ENCODE measurements at regions not wholly inside any gene's neighbourhood (a gene's known extent, or its start where the extent isn't known, plus 50 kb on each side); places are given as distances from the start of the nearest gene placed in this dataset.

DNA sequence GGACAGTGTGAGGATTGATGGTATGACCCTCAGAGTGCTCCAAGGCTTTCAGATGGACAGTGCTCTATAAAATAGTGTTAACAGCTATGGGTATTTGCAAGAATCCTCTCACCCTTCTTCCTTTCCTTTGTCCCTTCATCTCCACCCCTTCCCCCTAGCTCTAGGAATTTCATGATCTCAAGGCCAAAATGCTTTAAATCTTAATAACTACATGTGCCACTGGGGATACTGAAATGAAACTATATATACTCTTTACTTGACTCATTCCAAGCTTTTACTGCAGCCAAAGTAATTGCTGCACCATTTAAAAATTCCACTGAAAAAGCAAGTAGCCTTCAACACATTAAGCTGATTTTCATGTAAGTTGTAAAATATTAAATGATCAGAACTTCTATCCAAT is 361.6 kb upstream of the SLC30A5 start:
- ATAC-seq (replicated peaks; ENCODE audit: extremely low read depth, poor library complexity, severe bottlenecking): no peak
- Mint-ChIP-seq H3K36me3 (ENCODE audit: insufficient read depth) (peaks cover 2% of the 10 kb centered on the region), H3K27me3 (no peaks in the 10 kb centered on the region), H3K9me3 (no peaks in the 10 kb centered on the region), H3K4me1 (peaks cover 21% of the 10 kb centered on the region), H3K27ac (ENCODE audit: low read depth) (no peak overlapping the region), H3K4me3 (peak overlapping the region; percentile 8)
- DNase-seq (ENCODE audit: low spot score in 2 of 2): no peak

DNA sequence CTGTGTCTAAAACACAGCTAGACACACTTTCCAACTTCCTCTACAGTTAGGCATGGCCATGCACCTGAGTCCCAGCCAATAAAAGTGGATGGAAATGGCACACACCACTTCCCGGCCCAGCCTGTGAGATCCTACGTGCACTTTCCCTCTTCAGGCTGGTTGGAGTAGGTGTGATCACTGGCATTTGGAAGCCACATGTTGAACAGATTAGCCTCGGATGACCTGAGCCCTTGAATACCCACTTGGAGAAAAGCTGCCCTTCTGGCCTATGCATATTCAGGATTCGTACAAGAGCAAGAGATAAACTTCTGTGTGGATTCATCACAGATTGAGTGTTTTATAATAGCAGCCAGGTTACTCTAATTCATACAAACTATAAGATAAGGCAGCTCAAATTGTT is 359.0 kb upstream of the SLC30A5 start:
- Mint-ChIP-seq H3K4me1 (peaks cover 32% of the 10 kb centered on the region), H3K9me3 (no peaks in the 10 kb centered on the region), H3K27me3 (no peaks in the 10 kb centered on the region), H3K27ac (ENCODE audit: low read depth) (no peak overlapping the region), H3K4me3 (no peak overlapping the region), H3K36me3 (ENCODE audit: insufficient read depth) (peaks cover 2% of the 10 kb centered on the region)
- no peak for DNase-seq (ENCODE audit: low spot score in 2 of 2)
- ATAC-seq (replicated peaks; ENCODE audit: extremely low read depth, poor library complexity, severe bottlenecking): no peak

DNA sequence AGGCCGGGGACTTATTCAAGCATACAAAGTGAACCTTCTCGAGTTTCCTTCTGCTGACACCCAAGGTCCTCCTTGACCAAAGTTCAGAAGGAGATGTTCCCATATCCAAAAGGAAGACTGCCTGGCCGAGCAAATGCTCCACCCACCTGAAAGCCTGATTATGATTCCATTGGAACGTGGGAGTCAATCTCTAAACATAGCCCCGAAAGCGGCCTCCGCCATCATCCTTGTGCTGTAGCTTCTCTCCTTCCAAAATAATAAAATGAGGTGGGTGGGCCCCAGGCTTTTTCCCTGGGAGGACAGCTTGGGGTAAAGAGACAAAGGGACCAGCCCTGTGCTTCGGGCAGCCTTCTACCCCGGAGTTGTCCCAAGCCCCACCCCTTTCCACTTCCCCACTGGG is 355.6 kb upstream of the SLC30A5 start:
- Mint-ChIP-seq H3K27ac (ENCODE audit: low read depth) (no peak overlapping the region), H3K36me3 (ENCODE audit: insufficient read depth) (no peaks in the 10 kb centered on the region), H3K4me1 (peaks cover 12% of the 10 kb centered on the region), H3K27me3 (no peaks in the 10 kb centered on the region), H3K9me3 (no peaks in the 10 kb centered on the region), H3K4me3 (no peak overlapping the region)
- no peak for DNase-seq (ENCODE audit: low spot score in 2 of 2)
- no peak for ATAC-seq (replicated peaks; ENCODE audit: extremely low read depth, poor library complexity, severe bottlenecking)

DNA sequence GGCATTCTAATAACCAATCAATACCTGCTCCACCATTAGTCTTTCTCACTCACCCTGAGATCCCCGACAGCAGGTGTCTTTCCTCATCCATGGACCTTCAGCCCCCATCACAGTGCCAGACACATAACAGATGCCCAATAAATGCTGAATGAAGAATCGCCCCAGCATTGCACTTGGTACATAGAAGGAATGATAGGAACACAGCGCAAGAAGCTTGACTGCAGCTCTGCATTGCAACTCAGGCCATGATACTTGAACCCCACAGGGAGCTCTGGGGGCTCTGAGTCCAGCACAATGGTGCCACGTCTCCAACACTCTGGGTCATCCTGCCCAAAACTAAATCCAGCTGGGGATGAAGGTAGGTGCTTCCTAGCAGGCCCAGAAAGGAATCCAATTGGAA is 355.0 kb upstream of the SLC30A5 start:
- H3K27me3 Mint-ChIP-seq: no peaks in the 10 kb centered on the region
- H3K9me3 Mint-ChIP-seq: no peaks in the 10 kb centered on the region
- no peak overlapping the region for H3K27ac Mint-ChIP-seq (ENCODE audit: low read depth)
- H3K36me3 Mint-ChIP-seq (ENCODE audit: insufficient read depth): no peaks in the 10 kb centered on the region
- DNase-seq (ENCODE audit: low spot score in 2 of 2): no peak
- no peak overlapping the region for H3K4me3 Mint-ChIP-seq
- no peak for ATAC-seq (replicated peaks; ENCODE audit: extremely low read depth, poor library complexity, severe bottlenecking)
- H3K4me1 Mint-ChIP-seq: peaks cover 12% of the 10 kb centered on the region

DNA sequence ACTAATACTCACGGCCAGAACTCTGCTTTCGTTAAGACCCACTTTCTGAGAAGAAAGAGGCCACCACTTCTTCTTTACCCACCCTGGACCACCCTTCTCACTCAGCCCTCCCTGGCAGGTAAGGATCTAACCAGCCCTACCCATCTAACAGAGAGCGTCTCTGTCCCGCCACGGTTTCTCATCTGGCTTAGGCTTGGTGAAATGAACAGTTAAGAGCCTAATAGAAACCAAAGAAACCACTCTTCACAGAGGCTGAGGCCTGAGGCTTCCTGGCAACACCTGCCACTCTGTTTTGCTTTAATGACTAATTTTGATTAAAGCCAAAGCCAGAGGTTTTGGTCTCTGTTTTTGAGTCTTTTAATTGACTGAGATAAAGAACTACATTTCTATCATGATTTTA is 354.1 kb upstream of the SLC30A5 start:
- Mint-ChIP-seq H3K27ac (ENCODE audit: low read depth) (no peak overlapping the region), H3K4me1 (peaks cover 12% of the 10 kb centered on the region), H3K36me3 (ENCODE audit: insufficient read depth) (no peaks in the 10 kb centered on the region), H3K9me3 (no peaks in the 10 kb centered on the region), H3K4me3 (no peak overlapping the region), H3K27me3 (no peaks in the 10 kb centered on the region)
- no peak for DNase-seq (ENCODE audit: low spot score in 2 of 2)
- peak; percentile 40 for ATAC-seq (replicated peaks; ENCODE audit: extremely low read depth, poor library complexity, severe bottlenecking)

DNA sequence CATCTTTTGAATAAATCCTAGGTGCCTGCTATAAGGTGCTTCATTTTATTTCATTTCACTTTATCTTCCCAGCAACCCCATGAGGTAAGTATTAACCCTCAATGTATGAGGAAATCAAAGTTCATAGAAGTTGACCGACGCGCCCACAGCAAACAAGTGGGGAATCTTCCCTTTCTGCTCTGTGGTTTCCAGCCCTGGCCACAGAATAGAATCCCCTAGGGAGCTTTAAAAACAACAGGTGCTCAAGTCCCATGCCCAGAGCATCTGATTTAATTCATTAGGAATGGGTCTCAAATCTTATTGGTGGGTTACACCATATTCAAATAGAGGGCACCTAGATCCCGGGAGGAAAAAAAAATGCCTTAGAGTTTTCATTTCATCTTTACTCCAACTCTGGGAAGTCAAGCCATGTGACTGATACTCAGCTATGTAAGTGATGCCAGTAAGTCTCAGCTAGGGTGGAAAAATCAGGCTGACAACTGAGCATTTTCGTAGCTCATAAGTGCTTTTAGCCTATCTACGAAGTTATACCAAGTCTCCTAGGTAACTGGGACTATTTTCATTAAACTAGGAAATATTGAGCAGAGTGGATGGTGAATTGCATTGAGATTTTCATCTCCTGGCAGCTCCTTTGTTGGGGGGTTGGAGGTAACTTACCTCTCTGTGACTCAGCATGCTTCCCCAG is 353.4 kb upstream of the SLC30A5 start:
- H3K4me3 Mint-ChIP-seq: no peak overlapping the region
- ATAC-seq (replicated peaks; ENCODE audit: extremely low read depth, poor library complexity, severe bottlenecking): no peak

DNA sequence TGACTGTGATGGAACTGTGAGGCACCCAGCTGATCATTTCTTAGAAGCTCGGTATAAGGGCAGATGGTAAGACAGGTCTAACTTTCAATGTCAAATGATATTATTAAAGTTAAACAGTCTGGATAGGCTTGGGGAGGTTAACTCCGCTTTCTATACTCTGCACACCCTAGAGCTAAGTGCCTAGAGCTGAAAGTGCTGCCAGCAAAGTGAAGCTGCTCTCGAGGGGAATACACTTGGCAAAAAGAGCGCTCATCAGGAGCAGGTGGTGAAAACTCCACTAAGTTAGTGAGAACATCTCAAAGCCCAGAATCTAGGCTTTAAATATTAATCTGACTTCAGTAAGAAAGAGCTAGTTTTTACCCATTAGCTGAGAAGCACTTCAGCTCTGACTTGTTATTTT is 349.6 kb upstream of the SLC30A5 start:
- no peaks in the 10 kb centered on the region for H3K27me3 Mint-ChIP-seq
- H3K27ac Mint-ChIP-seq (ENCODE audit: low read depth): no peak overlapping the region
- no peaks in the 10 kb centered on the region for H3K9me3 Mint-ChIP-seq
- no peak overlapping the region for H3K4me3 Mint-ChIP-seq
- DNase-seq (ENCODE audit: low spot score in 2 of 2) (no peak), ATAC-seq (replicated peaks; ENCODE audit: extremely low read depth, poor library complexity, severe bottlenecking) (no peak)
- H3K36me3 Mint-ChIP-seq (ENCODE audit: insufficient read depth): no peaks in the 10 kb centered on the region
- peaks cover 12% of the 10 kb centered on the region for H3K4me1 Mint-ChIP-seq

More for the DNA sequence above, 353.4 kb upstream of the SLC30A5 start:
- no peaks in the 10 kb centered on the region for H3K36me3 Mint-ChIP-seq (ENCODE audit: insufficient read depth)
- peaks cover 16% of the 10 kb centered on the region for H3K4me1 Mint-ChIP-seq
- H3K27me3 Mint-ChIP-seq: no peaks in the 10 kb centered on the region
- no peaks in the 10 kb centered on the region for H3K9me3 Mint-ChIP-seq
- H3K27ac Mint-ChIP-seq (ENCODE audit: low read depth): no peak overlapping the region
- no peak for DNase-seq (ENCODE audit: low spot score in 2 of 2)

DNA sequence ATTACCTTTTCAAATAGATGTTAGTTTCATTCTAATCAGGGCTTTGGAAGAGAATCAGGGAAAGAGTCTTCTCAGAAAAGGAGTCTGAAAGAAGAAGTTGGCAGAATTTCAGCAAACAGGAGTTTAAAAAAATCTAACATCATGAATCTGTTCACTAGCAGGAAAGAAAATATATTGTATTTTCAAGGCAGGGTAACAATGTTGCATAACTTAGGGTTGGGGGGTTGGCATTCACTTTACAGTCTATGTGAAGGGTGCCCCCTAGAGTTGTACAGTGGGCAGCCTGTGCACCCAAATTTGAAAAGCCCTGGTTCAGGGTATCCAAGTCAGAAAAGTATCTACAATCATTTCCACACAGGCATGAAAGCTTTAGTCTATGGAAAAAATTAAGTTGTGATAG is 348.4 kb upstream of the SLC30A5 start:
- Mint-ChIP-seq H3K9me3 (no peaks in the 10 kb centered on the region), H3K36me3 (ENCODE audit: insufficient read depth) (peaks cover 2% of the 10 kb centered on the region), H3K4me3 (no peak overlapping the region), H3K27me3 (peaks cover 12% of the 10 kb centered on the region), H3K27ac (ENCODE audit: low read depth) (no peak overlapping the region), H3K4me1 (peaks cover 4% of the 10 kb centered on the region)
- ATAC-seq (replicated peaks; ENCODE audit: extremely low read depth, poor library complexity, severe bottlenecking) (no peak), DNase-seq (ENCODE audit: low spot score in 2 of 2) (no peak)

DNA sequence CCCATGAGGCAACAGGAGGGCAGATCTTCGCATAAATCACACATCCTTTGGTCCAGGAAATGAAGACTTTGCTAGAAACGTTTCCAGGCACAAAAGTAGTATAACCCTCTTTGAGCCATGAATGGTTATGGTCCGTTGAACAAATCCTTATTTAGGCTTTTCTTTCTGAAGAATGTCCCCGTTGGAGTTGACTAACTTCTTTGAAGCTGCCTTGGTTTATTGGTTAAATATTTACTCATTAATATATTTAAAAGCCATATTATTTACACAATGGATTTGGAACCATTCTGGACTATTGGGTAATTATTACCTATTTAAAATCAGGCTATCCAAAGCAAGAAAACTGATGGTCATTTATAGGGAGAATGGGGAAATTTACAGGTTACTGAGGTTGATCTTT is 347.6 kb upstream of the SLC30A5 start:
- Mint-ChIP-seq H3K9me3 (no peaks in the 10 kb centered on the region), H3K4me3 (no peak overlapping the region), H3K36me3 (ENCODE audit: insufficient read depth) (peaks cover 2% of the 10 kb centered on the region), H3K4me1 (peaks cover 4% of the 10 kb centered on the region), H3K27me3 (peaks cover 20% of the 10 kb centered on the region), H3K27ac (ENCODE audit: low read depth) (no peak overlapping the region)
- DNase-seq (ENCODE audit: low spot score in 2 of 2) (no peak), ATAC-seq (replicated peaks; ENCODE audit: extremely low read depth, poor library complexity, severe bottlenecking) (no peak)

DNA sequence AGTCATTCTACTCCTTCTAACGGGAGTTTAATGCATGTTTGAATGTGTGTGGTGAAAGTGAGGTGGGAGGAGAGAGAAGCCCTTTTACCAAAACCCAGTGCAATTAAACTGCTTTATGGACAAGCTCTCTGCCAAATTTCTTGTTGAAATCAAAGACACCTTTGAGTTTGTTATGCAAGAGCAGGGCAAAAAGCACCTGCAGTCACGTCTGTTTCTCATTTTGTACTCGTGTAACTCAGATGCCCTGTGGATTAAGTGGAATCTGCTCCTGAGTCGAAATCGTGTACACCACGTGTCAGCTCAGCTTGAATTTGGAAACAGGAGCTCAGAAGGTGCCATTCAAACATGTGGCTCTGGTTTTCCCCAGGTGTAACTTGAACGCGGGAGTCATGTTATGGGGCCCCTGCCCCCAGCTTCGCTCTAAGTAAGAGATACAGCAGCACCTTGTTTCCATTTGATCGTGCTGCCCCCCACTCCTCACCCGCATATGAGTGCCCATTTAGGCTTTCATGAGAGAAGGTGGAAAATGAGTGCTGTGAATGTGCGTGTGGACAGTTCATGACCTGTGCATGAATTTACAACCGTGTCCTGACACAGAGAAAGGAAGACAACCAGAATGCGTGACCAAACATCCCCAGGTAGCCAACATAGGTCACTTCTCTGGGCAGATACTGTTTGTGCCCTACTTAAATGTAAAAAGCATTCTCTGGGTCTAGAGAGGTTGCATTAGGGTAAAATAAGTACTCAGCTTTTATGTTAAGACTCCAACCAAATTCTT is 347.0 kb upstream of the SLC30A5 start:
- peaks cover 25% of the 10 kb centered on the region for H3K27me3 Mint-ChIP-seq
- peaks cover 2% of the 10 kb centered on the region for H3K36me3 Mint-ChIP-seq (ENCODE audit: insufficient read depth)
- H3K9me3 Mint-ChIP-seq: no peaks in the 10 kb centered on the region
- H3K4me3 Mint-ChIP-seq: no peak overlapping the region
- no peak overlapping the region for H3K27ac Mint-ChIP-seq (ENCODE audit: low read depth)
- ATAC-seq (replicated peaks; ENCODE audit: extremely low read depth, poor library complexity, severe bottlenecking): no peak
- DNase-seq (ENCODE audit: low spot score in 2 of 2): no peak
- peaks cover 4% of the 10 kb centered on the region for H3K4me1 Mint-ChIP-seq

DNA sequence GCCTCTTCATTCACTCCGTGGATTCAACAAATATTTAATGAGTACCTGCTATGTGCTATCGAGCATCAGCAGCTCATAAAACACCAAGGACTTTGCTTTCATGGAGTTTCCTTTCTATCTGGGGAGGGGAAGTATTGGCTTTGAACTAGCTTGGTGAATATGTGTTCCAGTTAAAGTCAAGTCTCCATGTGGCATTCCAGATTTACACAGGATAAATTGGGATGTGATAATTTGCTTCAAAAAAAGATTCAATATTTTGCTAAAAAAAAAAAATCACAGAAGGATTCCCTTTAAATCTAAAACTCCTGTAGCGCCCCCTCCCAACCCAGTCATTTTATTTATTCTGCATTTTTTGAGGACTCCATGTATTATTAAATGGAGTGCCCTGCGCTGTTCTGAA is 346.3 kb upstream of the SLC30A5 start:
- ATAC-seq (replicated peaks; ENCODE audit: extremely low read depth, poor library complexity, severe bottlenecking): no peak
- Mint-ChIP-seq H3K36me3 (ENCODE audit: insufficient read depth) (peaks cover 2% of the 10 kb centered on the region), H3K4me1 (peaks cover 4% of the 10 kb centered on the region), H3K27me3 (peaks cover 25% of the 10 kb centered on the region), H3K4me3 (no peak overlapping the region), H3K9me3 (no peaks in the 10 kb centered on the region), H3K27ac (ENCODE audit: low read depth) (no peak overlapping the region)
- DNase-seq (ENCODE audit: low spot score in 2 of 2): no peak

DNA sequence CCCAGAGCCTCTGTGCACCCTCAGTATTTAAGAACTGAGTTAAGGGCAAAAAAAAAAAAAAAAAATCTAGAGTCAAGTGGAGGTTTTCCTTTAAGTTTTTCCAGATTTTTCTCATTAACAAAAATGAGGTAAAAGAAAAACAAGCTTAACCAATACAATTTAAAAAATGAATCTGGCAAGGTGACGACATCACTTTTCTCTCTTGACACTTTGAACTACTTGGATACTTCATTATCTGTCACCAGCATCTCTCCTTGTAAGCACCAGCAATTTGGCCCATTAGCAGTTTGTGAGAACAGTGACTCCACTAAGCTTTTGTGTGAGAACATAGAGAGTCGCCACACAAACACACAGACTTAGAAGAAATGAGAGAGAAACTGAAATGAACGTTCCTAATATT is 345.7 kb upstream of the SLC30A5 start:
- no peak overlapping the region for H3K4me3 Mint-ChIP-seq
- ATAC-seq (replicated peaks; ENCODE audit: extremely low read depth, poor library complexity, severe bottlenecking): no peak
- no peak overlapping the region for H3K27ac Mint-ChIP-seq (ENCODE audit: low read depth)

DNA sequence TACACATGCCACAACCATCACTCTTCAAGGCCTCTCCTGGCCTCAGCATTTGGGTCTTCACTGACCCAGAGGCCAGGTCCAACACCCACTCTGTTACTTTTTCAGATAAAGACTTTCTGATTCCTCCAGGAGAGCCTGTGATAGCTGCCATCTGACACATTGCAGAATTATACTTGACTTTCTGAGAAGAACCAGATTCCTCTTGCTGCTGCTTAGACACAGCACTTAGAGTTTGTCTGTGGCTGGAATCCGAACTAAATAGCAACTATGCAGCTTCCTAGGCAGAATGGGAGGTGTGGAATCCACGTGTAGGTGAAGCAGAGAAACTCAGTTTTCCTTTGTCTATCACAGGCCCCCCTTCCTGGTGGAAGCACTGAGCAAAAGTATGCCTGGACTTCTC is 344.7 kb upstream of the SLC30A5 start:
- no peak for ATAC-seq (replicated peaks; ENCODE audit: extremely low read depth, poor library complexity, severe bottlenecking)
- Mint-ChIP-seq H3K27ac (ENCODE audit: low read depth) (no peak overlapping the region), H3K4me3 (no peak overlapping the region), H3K36me3 (ENCODE audit: insufficient read depth) (peaks cover 2% of the 10 kb centered on the region), H3K9me3 (no peaks in the 10 kb centered on the region), H3K27me3 (peaks cover 25% of the 10 kb centered on the region), H3K4me1 (peaks cover 4% of the 10 kb centered on the region)
- no peak for DNase-seq (ENCODE audit: low spot score in 2 of 2)

More for the DNA sequence above, 345.7 kb upstream of the SLC30A5 start:
- no peak for DNase-seq (ENCODE audit: low spot score in 2 of 2)
- Mint-ChIP-seq H3K36me3 (ENCODE audit: insufficient read depth) (peaks cover 2% of the 10 kb centered on the region), H3K4me1 (peaks cover 4% of the 10 kb centered on the region), H3K9me3 (no peaks in the 10 kb centered on the region), H3K27me3 (peaks cover 25% of the 10 kb centered on the region)
